COLO829 (cell line): ENCODE measurements at regions not wholly inside any gene's neighbourhood (a gene's known extent, or its start where the extent isn't known, plus 50 kb on each side); places are given as distances from the start of the nearest gene placed in this dataset.

Experiments
- DNase-seq: peaks from one replicate; pipeline ENCODE4 v3.0.0; 2012; ENCODE audit warnings: low spot score

DNA sequence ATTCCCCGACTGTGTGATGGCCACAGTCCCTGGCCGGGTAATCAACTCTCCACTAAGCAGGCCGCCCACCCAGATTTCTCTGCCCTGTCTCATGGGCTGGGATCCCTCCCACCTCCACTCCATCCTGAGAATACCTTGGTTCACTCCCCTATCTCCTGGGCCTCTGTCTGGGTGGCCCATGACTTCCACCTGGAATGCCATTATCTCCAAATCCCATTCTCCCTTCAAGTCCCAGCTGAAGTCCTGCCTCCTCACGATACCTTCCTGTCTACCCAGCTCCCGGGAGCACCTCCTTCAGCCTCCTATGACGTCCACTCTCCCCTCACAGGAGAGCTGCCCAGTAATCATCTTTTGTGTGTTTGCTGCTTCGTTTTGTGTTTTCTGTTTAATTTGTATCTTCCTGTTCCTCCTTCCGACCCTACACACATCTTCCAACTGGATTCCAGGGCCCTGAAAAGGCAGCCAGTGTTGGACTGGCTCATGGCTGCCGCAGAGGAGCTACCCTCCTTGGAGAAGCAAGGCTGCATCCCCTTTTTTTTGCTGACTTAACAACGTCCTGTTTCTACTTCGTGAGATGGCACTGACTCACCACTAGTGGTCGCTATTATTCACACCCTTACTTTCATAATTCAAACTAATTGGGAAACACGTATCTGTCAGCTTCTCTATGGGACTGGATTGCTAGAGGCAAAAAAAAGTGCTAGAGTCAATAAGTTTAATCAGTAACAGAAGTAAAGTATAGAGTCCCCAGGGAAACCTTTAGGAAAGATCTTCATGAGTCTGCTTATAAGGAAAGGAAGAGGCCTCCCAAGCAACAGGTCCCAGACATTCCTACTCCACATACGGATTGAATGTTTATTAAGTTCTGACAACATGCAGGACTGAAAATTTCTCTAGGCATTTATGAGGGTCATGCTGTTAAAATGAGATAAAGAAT lies 171.9 kb upstream of the GATA6 start:
- DNase-seq: peak; percentile 45

DNA sequence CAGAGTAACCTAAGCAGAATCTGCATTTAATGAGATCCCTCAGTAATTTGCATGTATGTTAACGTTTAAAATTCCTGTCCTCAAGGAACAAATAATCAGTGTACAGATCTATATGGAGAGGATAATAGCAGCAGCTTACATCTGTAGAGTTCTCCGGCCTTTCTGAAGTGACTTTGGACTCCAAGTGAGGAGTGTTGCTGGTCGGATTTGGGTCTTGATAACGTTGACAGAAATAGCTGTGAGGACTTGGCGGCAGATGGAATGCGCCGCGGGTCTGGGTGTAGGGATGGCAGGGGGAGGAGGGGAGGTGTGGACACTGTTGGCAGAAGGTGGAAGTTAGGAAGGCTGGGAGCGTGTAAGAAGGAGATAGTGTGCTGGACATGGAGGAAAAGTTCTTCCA lies 170.9 kb upstream of the GATA6 start:
- no peak for DNase-seq

DNA sequence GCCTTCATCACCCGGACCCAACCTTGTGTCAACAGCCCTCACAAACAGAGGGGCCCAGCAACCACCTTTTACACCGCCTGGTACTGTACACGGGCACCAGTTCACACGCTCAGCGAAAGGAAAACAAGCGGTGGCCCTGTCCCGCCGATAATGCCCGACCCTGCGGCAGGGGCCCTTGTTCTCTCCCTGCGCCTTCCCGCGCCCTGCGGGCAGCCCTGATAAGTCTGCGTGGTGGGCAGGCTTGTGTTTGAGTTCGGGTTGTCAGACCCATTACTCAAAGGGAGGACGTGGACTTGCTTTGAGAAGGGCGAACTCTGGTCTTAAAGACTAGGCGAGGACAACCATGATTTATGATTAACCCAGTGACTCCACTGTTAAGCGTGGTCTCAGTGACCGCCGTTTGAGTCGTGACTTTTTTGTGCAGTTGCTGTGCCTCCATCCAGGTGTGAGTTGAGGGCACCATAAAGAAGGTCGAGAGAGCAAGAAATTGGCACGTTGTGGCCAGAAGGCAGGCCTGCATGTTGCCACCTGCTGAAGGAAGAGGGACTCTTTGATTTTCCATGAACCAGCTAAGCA lies 167.4 kb upstream of the GATA6 start:
- no peak for DNase-seq

DNA sequence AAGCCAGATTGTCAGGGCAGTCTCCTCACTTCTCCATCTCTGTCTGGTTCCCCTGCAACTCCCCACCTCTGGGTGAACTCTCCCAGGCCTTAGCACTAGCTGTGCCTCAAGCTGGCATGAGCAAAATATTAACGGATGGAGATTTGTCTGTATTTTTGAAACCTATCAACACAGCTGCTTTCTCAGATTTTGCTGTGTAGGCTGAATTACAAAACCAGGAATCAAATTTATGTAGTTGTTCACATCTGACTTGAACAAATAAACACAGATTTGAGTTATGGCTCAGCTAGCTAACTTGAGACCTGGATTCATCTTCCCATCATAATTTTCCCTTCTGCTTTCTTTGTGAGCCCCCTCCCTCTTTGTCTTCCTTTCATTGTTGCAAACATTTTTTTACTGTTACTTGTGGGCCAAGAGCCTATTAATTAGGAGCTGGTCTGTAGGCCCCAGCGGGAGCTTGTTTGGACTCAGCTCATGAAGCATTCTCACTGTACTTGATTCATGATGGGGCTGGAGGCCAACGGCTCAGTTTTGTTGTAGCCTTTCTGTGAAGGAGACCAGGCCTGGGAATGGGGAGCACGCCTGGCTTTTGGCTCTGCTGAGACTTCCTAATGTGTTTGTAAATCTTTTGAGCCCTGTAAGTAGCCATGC lies 164.1 kb upstream of the GATA6 start:
- DNase-seq: no peak

DNA sequence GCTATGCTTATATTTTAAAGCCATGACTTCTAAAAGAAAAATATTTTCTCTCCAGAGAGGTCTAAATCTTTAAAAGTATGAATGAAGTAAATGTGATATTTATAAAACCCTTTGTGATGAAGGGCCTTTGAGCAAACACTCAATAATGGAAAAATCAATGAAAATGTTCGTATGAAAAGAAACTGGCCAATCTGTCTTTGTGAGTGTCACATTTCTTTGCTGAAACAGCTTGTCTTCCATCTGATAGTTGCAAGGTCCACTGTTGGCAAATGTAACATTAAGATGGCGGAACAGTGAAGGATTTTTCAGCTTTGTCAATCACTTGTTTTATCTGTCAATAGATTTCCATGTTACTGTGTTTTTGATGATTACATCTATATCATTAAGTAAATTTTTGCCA lies 162.9 kb upstream of the GATA6 start:
- DNase-seq: no peak

DNA sequence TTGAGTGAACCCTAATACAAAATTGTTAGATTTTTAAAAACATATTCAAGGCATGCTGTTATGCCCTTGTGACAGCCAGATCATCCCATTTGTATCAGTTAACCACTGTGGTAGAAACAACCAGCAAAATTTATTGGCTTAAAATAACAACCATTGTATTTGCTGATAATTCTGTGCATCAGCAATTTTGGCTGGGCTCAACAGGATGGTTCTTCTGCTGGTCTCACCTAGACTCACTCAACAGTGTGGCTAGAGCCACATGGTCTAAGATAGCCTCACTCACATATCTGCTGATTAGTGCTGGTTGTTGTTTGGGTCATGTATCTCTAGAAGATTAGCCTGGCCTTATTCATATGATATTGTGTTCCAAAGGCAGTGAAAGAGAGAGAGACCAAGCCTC lies 160.1 kb upstream of the GATA6 start:
- DNase-seq: no peak

DNA sequence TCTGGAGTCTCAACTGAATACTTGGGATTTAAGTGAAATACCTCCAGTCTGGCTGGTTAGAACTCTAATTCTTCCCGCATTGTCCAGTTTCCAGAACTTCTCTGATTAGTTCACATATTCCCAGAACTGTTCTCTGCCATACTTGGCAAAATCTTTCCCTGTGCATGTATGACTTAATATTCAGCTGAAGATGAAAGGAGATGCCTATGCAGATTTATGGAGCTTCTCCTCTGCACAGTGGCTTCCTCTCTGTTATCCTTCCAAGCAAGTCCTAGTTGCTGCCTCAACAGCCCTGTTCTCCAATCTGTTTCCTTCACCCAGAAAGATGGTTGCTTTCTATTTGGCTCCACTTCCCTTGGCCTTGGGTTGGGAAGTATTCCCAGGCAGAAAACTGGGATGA lies 155.4 kb upstream of the GATA6 start:
- no peak for DNase-seq

DNA sequence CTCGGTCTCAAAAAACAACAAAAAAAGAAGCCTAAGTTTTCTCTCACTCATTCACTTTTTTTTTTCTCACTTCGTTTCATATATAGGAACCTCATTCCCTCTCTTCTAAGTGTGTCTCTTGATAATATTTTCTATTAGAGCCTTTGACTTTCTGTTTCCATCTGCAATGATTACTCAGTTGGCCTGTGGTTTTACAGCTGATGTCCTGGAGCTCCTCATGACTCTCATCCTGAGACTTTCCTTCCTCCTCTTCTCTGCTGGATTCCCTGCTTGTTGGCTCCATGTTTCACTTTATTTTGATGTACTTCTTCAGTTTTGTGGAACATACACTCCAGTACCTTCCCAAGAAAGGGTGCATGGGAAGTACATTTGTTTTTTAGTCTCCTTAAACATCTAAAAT lies 154.2 kb upstream of the GATA6 start:
- no peak for DNase-seq

DNA sequence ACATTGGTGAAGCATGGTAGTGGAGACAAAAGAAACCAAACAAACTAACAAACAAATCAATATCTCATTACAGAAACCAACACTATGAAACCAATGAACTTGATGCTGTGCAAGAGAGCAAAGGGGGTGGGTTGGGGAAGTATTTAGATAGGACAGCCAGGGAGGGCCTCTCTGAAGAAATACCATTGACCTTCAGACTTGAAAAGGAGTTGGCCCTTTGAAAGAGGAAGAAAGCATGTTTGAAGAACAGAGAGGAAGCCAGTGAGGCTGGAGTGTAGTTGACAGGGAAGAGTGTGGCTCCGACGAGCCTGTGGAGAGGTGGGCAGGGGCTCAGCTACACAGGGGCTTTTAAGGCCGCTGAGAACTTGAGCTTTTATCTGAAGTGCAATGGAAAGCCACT lies 151.0 kb upstream of the GATA6 start:
- DNase-seq: no peak

DNA sequence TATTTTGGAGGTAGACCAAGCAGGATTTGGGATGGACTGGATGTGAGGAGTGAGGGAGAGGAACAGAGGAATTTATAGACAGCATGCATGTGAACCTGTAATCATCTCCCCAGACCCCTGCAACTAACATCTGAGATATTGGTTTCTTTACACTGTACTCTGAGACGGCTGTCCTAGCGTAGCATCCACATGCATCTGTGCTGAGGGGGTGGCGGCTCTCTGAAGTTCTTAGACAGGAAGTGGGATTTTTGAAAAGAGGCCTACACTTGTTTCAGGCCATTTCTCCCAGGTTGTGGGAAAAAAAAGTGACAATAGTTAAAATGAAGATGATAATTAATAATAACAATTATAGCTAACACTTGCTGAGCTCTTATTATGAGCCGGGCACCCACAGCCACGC lies 150.2 kb upstream of the GATA6 start:
- DNase-seq: no peak

DNA sequence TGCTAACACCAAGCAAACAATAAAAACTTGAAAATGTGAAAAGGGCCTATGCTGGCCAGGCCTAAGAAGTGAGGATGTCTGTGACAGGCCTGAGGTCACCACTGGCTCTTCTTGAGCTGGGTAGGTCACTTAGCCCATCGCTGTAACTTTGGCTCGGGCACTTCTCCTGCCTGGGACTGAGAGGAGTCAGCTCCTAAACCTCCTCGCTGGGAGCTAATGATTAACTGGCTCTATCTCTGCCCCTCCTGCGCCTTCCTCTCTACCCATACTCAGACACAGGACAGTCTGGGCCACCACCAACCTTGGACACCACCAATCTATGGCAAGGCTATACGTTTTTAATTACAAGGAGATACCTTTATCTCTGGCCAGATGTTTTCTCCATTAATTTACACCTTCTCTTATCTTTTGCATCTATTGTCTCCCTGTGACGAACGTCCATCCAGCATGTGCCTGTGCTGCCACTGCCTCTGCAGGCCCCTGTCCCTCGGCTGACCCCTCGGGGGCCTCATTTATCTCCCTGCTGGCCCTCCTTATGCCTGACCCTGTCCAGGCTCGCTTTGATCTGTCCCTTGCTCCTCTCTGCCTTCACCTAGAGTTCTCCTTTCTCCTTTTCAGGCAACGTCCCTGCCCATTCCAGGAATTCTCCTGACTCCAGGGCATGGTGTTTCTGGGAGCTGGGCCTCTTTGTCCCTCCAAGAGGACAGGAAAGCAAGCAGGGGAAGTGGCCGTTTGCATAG lies 149.1 kb upstream of the GATA6 start:
- DNase-seq: no peak

DNA sequence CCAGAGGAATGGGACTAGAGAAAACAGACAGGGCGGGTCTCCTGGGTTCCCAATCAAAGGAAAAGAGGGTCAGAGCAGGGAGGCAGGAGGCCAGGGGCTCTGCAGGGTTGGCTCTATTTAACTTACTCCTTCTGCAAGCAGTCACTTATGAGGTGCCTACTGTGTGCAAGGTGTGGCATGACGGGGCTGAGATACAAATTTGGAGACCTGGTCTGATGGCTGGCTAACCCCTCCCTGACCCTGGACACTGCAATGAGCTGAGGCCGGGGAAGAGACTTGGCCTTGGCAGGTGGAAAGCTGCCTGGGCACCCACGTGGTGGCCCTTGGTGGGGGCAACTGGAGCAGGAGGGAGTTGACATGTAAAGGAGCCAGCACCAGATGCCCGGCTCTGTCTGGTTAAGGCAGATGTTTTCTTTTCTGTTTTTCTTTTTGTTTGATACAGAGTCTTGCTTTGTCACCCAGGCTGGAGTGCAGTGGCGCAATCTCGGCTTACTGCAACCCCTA lies 148.5 kb upstream of the GATA6 start:
- no peak for DNase-seq

DNA sequence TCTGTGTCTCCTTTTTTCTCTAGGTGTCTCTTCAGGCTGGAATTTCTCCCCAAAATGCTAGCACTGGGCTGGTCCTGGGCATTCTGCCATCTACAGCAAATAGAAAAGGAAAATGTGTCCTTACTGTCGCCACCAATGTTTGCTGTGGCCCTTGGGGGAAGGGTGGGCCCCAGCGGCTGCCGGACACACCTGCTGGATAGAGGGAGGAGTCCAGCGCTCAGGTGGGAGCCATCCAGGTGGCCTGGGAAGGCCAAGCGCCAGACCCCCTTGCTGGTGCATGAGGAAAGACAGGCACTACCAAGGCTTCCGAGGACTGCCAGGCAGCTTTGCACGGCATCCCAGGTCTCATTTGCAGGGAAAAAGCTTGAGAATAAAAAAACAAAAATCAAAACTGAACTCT lies 147.7 kb upstream of the GATA6 start:
- DNase-seq: no peak

DNA sequence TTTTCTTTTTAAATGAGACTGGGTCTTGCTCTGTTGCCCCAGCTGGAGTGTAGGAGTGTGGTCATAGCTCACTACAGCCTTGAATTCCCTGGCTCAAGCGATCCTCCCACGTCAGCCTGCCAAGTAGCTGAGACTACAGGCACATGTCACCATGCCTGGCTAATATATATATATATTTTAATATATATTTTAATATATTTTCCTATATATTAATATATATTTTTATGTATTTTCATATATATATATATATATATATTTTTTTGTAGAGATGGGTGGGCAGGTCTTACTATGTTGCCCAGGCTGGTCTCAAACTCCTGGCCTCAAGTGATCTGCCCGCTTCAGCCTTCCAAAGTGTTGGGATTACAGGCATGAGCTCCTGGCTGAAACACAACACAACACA lies 144.5 kb upstream of the GATA6 start:
- no peak for DNase-seq

DNA sequence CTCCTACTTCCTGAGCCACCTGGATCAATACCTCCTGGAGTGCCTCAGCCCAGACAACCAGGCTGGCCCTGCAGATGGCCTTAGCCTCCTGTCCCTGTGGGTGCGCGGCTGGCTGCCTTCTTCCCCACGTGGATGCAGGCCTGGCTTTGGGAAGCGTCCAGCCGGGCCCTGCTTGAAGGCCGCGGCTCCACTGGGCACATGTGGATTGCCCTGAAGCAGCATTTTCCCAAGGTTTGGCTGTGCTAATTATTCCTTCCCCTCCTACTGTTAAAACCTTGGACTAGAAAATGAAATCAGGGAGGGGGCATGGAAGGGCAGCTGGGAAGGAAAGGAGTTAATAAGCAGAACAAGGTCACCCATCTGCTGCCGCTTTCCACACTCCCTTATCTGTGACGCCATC lies 143.0 kb upstream of the GATA6 start:
- no peak for DNase-seq

DNA sequence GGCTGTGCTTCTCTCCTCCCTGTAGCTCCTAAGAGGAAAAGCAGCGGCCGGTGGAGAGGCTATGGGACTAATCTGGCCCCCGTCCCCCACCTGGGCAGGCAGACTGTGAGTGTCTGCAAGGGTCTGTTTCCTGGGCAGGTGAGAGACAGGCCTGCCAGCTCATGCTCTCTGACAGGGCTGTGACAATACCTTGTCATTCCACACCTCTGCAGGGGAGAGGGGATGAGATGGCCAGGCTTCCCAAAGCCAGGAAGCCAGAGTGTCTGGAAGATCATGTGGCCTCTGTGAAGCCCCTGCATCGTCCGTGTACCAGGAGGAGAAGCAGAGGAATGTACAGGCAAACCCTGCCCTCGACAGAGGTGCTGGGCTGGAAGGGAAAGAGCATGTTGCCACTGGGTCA lies 142.5 kb upstream of the GATA6 start:
- no peak for DNase-seq

DNA sequence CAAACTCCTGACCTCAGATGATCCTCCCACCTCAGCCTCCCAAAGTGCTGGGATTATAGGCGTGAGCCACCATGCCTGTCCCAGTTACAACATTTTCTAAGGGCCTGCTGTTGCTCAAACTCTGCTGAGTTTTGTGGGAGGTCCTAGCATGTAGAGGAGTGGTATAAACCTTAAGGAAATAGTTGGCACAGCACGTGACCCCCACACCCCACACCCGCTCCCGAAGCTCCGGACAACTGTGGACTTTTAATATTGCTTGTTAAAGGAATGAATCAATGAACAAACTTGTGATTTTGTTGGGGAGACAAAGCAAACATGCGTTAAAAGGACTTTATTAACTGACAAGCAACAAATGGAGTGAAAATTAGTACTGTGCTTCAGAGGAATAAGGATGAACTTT lies 137.8 kb upstream of the GATA6 start:
- no peak for DNase-seq

DNA sequence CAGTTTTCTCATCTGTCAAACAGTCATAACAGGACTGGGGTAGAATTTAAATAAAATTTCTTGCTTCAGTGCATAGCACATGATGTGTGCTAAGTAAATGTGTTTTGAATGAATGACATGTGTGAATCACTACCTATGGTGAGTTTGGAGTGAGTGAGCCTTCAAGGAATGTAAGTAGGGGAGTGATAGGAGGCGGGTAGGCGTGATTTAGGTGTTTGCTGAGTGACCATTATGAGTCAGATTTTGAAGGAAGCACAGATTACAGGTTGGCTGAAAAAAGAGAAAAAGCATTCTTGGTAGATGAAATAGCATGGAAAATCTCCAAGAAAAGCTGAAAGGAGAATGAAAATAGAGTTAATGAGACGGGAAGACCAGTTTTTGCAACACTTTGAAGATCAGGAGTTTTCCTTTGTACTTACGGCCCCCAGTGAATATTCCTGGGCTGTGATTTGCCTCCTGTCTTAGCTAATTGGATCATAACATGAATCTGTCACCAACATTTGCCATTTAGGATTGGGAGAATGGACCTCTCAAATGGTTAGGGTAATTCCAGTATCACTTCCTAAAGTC lies 136.9 kb upstream of the GATA6 start:
- DNase-seq: peak; percentile 12

DNA sequence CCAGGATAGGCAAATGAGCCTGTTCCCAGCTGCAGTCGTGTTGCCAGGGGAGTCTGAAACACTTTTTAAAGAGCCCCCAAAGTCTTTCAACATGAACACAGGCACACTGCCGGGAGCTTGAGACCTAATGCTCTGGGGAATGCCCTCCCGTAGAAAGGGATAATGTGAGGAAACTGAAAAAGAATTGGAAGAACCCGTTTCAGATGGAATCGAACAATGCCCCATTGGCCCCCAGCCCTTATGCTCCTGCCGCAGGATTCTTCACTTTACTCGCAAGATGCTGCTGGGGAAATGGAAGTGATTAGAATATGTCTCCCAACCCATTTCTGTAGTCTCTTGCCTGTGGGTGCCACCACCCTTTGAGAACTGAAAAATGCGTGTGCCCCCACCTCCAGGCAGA lies 136.3 kb upstream of the GATA6 start:
- DNase-seq: no peak

DNA sequence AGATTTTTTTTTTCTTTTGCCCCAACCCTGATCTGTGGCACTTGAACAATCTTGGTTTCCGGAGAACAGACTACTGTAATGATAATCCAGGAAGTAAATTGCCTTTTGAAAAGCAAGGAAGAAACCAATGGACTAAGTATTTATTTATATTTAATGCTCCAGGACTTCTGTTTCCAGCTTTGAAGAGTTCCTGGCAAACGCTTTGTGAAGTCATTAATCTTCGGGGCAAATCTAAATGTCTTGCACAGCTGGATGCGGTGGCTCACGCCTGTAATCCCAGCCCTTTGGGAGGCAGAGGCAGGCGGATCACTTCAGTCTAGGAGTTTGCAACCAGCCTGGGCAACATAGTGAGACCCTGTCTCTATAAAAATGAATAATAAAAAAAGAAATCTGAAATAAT lies 135.1 kb upstream of the GATA6 start:
- no peak for DNase-seq

DNA sequence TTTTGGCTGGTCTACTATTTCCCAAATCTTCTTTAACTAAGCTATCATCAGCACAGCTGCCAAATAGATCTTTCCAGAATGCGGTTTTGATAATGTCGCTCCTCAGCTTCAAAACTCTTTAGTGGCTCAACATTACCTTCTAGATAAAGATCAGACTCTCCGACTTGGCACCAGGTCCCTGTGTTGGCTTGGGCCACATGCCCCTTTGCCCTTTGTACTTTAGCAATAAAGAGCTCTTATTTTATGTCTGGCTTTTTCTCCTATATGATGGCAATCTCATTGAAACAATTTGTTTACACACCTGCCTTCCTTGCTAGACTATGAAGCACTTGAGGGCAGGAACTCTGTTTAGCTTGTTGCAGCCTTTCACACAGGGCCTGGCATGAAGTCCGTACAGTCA lies 128.9 kb upstream of the GATA6 start:
- no peak for DNase-seq

DNA sequence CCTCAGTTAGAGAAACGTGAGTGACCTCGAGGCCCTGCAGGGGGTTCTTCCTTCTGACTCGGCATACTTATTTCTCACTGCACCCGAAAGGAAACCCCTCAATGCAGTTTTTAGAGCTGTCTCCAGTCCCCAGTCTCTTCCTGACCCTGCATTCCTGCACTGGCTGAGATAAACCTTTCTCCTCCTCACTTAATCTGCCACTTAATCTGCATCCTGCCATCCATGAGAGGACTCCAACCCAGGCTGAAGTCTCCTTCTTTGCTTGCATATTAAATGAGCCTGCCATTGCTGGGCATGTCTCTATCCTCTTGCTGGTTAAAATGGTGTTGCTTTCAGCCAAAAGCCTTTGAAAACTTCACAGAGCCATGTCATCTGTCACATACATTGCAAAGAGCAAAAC lies 125.6 kb upstream of the GATA6 start:
- DNase-seq: no peak
